GM18867 (cell line): ENCODE measurements at regions not wholly inside any gene's neighbourhood (a gene's known extent, or its start where the extent isn't known, plus 50 kb on each side); places are given as distances from the start of the nearest gene placed in this dataset.
"Not testable (repeated sequence)": the region's sequence is repeated elsewhere in the genome, so short reads cannot be mapped to it uniquely, and the experiment has no call there.

Source experiments
- ATAC-seq: cut with Tn5 transposase; IDR thresholded peaks from one replicate; pipeline ENCODE4 v1.9.1; 2021; ENCODE audit warnings: mild to moderate bottlenecking, moderate library complexity; ENCODE audit not compliant: unreplicated experiment

- peak; percentile 79 for ATAC-seq
These were observed 1231.1 kb upstream of the ACO1 start for GRCh38 chr9:31153250-31153840.

DNA sequence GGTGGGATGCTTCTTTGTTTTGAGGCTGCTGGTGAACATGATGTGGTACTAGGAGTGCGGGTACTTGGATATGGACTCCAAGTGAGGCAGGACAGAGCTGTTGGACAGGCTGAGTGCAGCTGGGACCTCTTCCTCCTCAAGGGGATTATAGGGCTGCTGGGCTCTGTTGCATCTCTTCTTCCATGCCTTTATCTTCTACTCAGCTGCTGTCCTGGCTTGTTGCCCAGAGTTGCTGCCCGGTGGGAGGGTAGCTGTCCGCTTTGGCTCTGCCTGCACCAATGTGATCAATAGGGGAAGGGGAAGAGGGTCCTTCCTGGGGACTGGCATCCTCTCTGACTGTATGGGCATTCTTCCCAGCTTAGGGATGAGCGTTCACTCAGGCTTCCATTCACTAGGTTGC, 1217.9 kb upstream of the ACO1 start:
- ATAC-seq: no peak

DNA sequence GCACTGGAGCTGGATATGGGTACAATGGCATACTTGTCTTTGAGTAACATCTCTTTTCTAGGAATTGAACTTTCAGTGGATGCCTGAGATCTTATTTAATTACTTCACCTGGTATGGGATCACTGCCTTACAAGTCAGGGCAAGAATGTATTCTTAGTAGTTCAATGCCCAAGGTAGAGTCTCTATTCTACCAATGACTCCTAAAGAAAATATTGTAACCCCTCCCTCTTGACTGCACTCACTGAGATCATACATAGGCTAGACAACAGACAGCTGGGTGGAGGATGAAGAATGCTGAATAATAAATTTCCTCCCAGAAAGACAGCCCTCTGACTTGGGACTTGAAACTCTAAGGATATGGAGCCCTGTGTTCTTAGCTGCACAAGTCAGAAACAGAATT, 1216.3 kb upstream of the ACO1 start:
- no peak for ATAC-seq

DNA sequence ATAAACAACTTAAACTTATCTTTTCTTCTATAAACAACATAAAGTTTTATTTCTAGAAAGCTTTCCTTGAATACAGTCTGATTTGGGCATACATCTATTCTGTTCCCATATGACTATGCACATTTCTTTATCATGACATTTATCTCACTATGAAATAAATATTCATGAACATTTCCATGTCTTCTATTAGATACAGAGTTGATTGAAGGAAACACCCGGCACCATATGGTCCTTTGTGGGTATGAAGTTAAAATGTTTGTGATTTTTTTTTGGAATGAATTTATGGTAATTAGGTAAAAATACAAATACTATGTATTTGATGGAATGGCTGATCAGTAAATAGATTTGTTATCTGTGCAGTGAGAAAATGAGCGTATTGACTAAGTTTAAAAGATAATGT, 1209.8 kb upstream of the ACO1 start:
- no peak for ATAC-seq

- ATAC-seq: no peak
These were observed 1200.6 kb upstream of the ACO1 start for GRCh38 chr9:31183866-31184265.

DNA sequence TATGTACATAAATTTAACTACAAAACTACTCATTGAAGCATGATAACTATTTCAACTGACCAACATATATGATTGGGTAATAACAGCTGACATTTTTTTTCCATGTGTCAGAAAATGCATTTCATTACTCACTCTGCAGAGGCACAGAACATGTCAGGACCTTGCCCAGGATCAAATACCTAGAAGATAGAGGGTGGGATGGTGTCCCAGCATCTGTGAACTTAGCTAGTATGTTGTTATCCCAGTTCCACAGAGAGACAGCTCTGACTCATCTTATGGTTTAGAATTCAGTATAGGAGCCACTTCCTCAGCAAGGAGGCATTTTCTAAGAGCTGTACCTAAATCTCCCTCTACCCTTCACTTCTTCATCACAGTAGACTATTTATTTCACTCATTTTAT, 1198.6 kb upstream of the ACO1 start:
- no peak for ATAC-seq

DNA sequence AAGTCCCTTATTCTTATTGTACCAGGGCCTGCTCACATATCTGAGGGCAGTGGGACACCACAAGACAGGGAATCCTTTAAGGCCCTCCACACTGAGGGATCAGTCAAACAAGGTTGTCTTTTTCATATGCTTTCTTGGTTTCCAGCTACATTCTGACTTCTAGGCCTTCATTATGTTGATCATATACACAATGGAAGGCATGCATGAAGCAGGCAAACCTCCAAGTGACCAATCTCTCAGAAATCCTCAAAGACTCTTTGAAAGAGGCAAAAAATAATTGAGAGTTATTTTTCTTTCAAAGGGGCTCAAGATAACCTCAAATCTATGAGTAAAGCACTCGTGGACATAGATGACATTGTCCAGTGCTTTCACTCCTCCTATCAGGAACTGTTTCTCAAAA, 1195.9 kb upstream of the ACO1 start:
- no peak for ATAC-seq

DNA sequence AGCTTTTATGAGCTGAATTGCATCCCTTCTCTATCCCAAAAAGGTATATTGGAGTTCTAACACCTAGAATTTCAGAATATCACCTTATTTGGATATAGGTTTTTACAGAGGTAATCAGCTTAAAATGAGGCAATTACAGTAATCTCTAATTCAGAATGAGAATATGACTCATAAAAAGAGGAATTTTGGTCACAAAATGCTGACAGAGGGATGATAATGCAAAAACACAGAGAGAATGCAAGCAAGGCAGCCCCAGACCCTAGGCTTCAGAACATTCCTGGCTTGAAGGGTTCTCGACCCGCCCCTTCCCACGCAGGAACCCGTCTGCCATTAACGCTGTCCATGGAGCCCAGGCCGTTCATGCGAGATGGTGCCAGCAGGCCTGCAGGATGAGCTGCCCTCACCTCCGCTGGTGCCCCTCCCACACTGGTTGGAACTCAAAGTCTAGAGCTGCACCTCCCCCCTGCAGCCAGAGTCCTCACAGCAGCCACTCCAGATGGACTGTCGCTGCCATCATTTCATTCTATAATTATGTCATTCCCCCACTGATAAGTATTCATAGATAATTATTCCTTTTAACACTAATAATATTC, 1173.4 kb upstream of the ACO1 start:
- no peak for ATAC-seq

DNA sequence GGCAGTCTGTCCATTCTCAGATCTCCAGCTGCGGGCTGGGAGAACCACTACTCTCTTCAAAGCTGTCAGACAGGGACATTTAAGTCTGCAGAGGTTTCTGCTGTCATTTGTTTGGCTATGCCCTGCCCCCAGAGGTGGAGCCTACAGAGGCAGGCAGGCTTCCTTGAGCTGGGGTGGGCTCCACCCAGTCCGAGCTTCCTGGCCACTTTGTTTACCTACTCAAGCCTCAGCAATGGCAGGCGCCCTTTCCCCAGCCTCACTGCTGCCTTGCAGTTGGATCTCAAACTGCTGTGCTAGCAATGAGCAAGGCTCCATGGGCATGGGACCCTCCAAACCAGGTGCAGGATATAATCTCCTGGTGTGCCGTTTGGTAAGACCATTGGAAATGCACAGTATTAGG, 1154.5 kb upstream of the ACO1 start:
- not testable (repeated sequence) for ATAC-seq

- no peak for ATAC-seq
These were observed 1152.0 kb upstream of the ACO1 start for GRCh38 chr9:31232485-31232884.

GRCh38 chr9:31236344-31236743, 1148.1 kb upstream of the ACO1 start:
- ATAC-seq: no peak

- no peak for ATAC-seq
These were observed 1141.1 kb upstream of the ACO1 start for GRCh38 chr9:31243386-31243785.

DNA sequence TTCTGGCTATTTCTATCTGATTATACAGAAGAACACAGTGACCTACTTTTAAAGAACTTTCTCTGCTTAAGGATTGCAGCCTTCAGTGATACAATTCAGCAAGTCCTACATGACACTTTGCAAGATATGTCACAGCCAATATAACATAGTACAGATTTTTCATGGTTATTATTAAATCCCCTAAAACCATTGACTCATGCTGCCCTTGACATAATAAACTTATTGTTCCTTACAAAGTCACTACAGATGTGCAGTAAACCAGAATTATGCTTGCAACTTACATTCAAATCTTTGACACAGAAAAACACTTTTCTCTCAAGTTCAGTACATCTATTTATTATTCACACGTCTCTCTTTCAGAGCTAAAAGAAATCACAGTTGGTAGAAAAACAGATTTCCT, 1136.3 kb upstream of the ACO1 start:
- ATAC-seq: no peak

- ATAC-seq: no peak
These were observed 1133.1 kb upstream of the ACO1 start for GRCh38 chr9:31251386-31251785.

DNA sequence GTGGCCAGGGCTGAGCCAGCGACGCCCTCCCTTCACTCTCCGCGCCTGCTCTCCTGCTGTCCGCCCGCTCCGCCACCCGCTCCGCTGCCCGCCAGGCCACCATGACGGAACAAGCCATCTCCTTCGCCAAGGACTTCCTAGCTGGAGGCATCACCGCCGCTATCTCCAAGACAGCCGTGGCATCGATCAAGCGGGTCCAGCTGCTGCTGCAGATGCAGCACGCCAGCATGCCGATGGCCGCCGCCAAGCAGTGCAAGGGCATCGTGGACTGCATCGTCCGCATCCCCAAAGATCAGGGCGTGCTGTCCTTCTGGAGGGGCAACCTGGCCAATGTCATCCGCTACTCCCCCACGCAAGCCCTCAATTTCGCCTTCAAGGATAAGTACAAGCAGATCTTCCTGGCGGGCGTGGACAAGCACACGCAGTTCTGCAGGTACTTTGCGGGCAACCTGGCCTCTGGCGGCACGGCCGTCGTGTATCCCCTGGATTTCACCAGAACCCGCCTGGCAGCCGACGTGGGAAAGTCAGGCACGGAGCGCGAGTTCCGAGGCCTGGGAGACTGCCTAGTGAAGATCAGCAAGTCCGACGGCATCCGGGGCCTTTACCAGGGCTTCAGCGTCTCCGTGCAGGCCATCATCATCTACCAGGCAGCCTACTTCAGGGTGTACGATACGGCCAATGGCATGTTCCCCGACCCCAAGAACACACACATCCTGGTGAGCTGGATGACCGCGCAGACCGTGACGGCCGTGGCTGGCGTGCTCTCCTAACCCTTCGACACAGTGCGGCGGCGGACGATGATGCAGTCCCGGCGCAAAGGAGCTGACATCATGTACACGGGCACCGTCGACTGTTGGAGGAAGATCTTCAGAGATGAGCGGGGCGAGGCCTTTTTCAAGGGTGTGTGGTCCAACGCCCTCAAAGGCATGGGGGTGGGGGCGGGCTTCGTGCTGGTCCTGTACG, 1130.4 kb upstream of the ACO1 start:
- no peak for ATAC-seq

DNA sequence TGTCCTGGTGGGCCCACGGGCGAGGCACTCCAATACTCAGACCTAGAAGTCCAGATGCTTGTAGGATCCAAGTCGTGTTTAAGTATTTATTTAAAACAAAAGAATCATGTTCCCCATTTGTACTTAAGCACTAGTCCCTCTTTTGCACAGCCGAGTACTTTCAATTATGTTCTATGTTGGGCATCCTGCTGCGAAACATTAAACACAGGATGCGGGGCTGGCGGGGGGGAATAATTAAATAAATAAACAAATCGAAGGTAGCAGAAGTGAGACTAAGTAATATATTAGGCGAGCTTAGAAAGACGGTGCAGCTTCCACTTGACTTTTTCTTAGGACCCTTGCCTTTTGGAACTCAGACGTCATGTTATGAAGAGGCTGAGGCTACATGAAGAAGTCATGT, 1129.2 kb upstream of the ACO1 start:
- no peak for ATAC-seq

GRCh38 chr9:31259824-31260223, 1124.6 kb upstream of the ACO1 start:
- no peak for ATAC-seq

GRCh38 chr9:31272456-31273295, 1111.8 kb upstream of the ACO1 start:
- ATAC-seq: no peak

GRCh38 chr9:31275419-31275818, 1109.0 kb upstream of the ACO1 start:
- no peak for ATAC-seq

DNA sequence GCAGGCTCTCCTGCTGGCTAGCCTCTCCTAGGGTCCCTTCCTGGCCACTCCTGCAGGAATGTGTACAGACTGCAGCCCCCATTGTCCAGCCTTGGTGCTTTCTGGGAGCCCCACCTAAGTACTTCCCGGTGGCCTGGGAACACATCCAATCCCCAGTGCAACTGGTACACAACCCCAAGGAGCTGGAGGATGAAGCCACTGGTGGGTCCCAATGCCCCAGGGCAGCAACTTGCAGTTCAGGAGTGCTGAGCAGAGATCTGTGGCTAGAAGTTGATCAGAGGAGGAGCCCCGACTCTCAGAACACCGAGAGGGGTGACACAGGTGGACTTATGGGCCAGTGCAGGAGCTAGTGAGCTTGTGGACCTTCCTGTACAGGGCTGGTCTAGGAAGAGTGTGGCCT, 1093.7 kb upstream of the ACO1 start:
- ATAC-seq: no peak
